ENCODE measurements at regions not wholly inside any gene's neighbourhood (a gene's known extent, or its start where the extent isn't known, plus 50 kb on each side); places are given as distances from the start of the nearest gene placed in this dataset.

- DNase-seq (ENCODE audit: low spot score) = no peak
Observed at GRCh38 chr3:150064971-150065370, 94.3 kb upstream of the PFN2 start.

DNA sequence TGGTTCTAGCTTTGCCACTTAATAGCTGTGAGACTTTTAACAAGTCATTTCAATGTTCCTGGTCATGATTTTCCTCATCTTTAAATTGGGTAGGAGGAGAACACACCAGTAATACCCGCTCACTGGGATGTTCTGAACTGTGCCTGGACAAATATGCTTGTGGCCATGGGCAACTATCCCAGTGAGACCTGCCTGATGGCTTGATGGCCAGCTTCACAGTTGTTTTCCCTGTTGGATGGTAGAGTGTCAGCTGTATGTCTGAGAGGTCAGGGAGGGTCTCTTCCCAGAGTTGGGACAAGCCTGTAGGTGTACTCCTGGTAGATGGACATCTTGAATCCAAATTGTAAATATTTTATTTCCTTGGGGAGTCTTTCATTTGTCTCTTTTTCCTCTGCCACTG is 92.5 kb upstream of the PFN2 start:
- DNase-seq (ENCODE audit: low spot score) = no peak

GRCh38 chr3:150062492-150062891 is 91.8 kb upstream of the PFN2 start:
- DNase-seq (ENCODE audit: low spot score) = peak; percentile 50

- DNase-seq (ENCODE audit: low spot score) = no peak
Observed at GRCh38 chr3:150061288-150062024, 90.8 kb upstream of the PFN2 start.

- no peak for DNase-seq (ENCODE audit: low spot score)
Observed at GRCh38 chr3:150059729-150060128, 89.0 kb upstream of the PFN2 start.

GRCh38 chr3:150059241-150059640 is 88.5 kb upstream of the PFN2 start:
- DNase-seq (ENCODE audit: low spot score) = no peak

DNA sequence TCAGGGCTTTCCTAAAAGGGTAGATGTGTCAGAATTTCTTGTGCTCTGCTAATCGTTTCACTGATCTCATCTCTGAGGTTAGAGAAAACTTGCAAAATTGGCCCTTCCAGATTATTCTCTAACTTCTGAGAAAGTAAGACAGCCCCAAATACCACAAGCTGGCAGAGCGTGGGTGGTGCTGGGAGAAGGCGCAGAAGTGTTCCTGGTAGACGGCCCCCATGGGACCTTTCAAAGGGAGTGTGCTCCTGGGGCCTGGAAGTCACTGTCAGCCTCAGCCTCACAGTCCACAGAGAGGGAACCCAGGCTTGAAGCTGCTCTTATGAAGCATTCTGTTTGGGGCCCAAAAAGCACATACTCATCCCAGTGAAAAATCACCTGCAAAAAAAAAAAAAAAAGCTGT is 86.5 kb upstream of the PFN2 start:
- DNase-seq (ENCODE audit: low spot score) = no peak

GRCh38 chr3:150055332-150055731 is 84.6 kb upstream of the PFN2 start:
- DNase-seq (ENCODE audit: low spot score) = no peak

- DNase-seq (ENCODE audit: low spot score) = no peak
Observed at GRCh38 chr3:150054635-150055034, 83.9 kb upstream of the PFN2 start.

GRCh38 chr3:150050510-150050909 is 79.8 kb upstream of the PFN2 start:
- no peak for DNase-seq (ENCODE audit: low spot score)

DNA sequence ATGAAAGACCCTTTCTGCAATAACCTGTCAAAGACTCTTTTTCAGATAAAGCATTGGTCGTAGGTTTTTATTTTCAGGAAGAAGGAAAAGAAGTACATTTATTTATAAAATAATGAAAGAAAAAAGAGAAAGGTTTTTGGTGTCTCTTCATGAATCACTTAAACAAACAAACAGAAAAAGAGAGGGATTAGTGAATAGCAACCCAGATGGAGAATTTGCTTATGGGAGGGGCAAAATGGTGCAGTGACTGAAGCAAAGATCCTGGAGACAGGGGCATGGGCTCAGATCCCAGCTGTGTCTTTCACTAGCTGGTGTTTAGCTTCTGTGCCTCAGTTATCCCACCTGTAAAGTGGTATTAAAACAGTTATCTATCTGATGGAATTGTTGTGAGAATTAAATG is 78.6 kb upstream of the PFN2 start:
- peak; percentile 40 for DNase-seq (ENCODE audit: low spot score)

- no peak for DNase-seq (ENCODE audit: low spot score)
Observed at GRCh38 chr3:150041877-150042276, 71.2 kb upstream of the PFN2 start.

DNA sequence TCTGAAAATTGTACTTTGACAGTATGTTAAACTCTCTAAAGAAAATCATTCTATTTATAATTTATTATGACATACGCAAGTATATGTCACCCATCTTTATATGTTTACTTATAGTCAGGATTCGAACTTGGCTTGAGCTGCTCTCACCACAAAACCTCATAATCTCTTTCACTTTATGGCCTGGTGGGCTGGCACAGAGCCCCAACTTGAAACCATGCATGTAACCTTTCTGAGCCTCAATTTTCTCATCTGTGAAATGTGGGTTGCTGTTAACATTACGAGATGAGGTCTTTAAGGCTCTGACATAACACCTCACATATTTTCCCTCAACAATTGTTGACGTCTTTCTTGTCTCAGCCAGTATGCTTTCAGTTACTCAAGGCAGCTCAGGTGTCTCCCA is 69.4 kb upstream of the PFN2 start:
- DNase-seq (ENCODE audit: low spot score) = no peak

DNA sequence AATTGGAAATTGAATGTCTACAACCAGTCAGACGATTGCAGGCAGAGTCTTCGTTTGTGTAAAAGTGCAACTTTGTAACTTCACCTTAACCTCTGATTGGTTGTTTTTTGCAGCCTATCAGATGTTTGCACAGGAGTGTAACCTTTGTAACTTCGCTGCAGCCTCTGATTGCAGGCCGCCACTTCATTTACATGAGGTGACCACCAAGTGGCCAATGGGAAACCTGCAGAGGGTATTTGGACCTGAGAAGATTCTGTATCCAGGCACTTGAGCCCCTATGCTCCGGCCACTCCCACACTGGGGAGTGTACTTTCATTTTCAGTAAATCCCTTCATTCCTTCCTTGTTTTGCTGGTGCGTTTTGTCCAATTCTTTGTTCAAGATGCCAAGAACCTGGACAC is 68.1 kb upstream of the PFN2 start:
- DNase-seq (ENCODE audit: low spot score) = no peak

DNA sequence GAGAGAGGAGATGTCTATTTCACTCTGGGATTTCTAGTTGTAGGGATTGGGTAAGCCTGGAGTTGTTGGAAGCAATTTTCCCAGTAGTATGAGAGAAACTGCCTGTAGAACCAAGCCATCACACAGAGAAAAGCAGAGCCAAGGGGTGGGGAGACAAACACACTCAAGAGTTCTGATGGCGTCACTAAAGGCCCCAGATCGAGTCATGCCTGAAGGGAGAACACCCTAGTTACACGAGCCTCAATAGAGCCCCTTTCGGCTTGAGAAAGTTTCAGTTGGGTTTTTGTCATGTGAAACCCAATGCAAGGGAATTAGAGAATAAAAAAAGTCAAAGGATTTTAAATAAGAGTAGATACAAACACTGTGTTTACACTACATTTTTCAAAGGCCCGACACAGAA is 66.1 kb upstream of the PFN2 start:
- DNase-seq (ENCODE audit: low spot score) = no peak

- no peak for DNase-seq (ENCODE audit: low spot score)
Observed at GRCh38 chr3:150035910-150036612, 65.4 kb upstream of the PFN2 start.

DNA sequence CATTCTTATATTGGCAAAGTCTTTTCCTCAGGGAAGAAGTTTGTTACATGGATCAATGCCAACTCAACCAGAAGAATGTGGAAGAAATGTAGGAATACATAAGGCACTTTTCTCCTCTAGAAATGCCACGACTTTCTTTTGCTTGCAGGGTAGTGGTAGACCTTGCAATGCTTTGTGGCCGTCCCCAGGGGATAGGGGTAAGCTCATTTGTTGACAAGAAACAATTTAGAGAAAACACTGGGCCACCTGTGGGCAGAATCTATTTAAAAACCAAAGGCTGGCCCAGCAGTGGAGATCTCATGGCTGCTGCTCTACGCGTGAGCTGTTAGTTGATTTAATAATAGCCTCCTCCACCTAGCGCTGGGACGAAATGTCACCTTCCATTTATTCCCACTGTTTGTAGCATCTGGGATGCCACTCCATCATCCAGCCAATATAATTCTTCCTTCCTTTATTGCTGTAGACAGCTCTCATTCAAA is 64.6 kb upstream of the PFN2 start:
- DNase-seq (ENCODE audit: low spot score) = no peak

GRCh38 chr3:150033721-150034120 is 63.0 kb upstream of the PFN2 start:
- no peak for DNase-seq (ENCODE audit: low spot score)

- no peak for DNase-seq (ENCODE audit: low spot score)
Observed at GRCh38 chr3:150030841-150031240, 60.1 kb upstream of the PFN2 start.

DNA sequence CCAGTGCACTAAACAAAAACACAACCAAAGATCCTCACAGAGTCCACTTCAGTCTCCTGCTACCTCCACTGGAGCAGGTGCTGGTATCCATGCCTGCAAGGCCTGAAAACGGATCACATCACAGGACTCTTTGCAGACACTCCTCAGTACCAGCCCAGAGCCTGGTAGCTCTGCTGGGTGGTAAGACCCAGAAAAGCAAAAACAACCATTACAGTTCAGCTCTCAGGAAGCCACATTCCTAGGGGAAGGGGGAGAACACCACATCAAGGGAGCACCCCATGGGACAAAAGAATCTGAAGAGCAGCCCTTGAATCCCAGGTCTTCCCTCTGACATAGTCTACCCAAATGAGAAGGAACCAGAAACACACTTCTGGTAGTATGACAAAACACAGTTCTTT is 52.5 kb upstream of the PFN2 start:
- DNase-seq (ENCODE audit: low spot score) = no peak

DNA sequence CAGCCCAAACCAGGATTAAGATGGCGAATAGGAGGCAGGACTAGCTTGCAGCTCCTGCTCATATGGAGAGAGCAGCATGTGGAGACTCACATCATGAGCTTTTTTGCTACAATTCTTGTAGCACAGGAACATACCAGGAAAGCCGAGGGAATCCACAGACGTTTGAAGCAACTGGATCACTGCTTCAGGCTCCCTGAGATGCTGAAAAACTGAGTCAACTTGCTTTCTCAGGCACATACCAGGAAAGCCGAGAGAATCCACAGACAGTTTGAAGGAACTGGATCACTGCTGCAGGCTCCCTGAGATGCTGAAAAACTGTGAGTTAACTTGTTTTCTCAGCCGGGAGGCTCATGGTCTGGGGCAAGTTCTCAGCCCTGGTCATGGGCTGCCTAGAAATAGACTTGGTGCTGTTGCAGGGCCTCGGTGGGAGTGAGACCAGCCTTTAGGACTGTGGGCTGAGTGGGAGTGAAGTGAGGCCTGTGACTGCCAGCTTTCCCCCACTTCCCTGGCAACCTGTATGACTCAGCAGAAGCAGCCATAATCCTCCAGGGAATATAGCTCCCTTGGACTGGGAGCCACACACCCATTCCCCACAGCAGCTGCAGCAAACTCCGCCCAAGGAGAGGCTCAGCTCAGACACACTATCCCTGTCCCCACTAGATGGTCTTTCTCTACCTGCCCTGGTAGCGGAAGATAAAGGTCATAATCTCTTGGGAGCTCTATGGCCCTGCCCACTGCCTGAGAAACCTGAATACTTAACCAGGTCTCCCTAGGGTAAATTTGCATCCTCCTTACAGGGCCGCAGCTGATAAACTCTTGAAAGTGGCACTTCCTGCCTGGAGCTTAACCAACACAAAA is 51.9 kb upstream of the PFN2 start:
- no peak for DNase-seq (ENCODE audit: low spot score)

GRCh38 chr3:150020527-150020926 is 49.8 kb upstream of the PFN2 start:
- peak; percentile 34 for DNase-seq (ENCODE audit: low spot score)
